Prostate gland (tissue), 2 donors: ENCODE measurements at regions not wholly inside any gene's neighbourhood (a gene's known extent, or its start where the extent isn't known, plus 50 kb on each side); places are given as distances from the start of the nearest gene placed in this dataset.

Source experiments
- POLR2A ChIP-seq: fragments of 450-650 bp; IDR thresholded peaks from one replicate; pipeline ENCODE4 v1.6.1; 2016; ENCODE audit warnings: antibody characterized with exemption, mild to moderate bottlenecking
- POLR2AphosphoS5 ChIP-seq: sonication (generic); formaldehyde crosslinking; IDR thresholded peaks from one replicate; pipeline ENCODE4 v1.6.1; 2017; ENCODE audit warnings: antibody characterized with exemption
- TF ChIP-seq, protein P1 (sequence below), 4 experiments: fragments of 200-600 bp in 2 of 4; fragments of 450-650 bp in 2 of 4; sonication (generic) in 2 of 4; IDR thresholded peaks; 1 replicate in 3 of 4; 2 replicates in 1 of 4; pipeline ENCODE4 v1.5.1; 2016 to 2019; ENCODE audit warnings: antibody characterized with exemption in 4 of 4, mild to moderate bottlenecking in 2 of 4, moderate library complexity in 2 of 4

DNA sequence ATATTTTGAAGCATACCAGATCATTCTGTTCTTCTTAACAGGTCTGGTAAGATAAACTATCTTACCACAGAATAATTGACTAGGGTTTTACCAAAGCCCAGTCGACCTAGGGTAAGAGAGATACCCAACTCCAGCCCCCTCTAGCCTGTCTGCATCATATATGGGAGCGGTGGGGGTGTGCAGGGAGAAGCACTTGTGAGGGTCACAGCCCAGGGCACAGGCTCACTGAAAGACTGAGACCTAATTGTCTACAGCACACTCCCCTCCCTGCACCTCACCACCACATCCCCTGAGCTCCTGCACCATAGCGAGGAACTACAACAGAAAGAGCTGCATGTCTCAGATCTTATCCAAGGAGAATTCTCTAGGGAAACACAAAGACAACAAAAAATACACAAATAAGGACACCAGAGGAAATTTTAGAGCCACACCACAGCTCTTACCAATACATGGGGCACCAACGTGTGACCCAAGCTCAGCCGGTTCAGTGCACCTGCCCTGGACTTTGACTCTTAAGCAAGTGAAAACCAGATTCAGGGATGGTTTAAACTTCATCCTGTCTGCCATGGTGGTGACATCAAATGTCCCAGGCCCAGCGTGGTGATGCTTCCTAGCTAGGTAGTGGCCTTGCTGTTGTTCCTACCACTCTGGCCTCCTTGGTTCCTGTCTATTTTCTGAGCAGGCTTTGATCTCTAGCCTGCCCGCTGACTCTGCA is 150.8 kb downstream of the HERPUD2 start:
- TF ChIP-seq, protein P1, sequence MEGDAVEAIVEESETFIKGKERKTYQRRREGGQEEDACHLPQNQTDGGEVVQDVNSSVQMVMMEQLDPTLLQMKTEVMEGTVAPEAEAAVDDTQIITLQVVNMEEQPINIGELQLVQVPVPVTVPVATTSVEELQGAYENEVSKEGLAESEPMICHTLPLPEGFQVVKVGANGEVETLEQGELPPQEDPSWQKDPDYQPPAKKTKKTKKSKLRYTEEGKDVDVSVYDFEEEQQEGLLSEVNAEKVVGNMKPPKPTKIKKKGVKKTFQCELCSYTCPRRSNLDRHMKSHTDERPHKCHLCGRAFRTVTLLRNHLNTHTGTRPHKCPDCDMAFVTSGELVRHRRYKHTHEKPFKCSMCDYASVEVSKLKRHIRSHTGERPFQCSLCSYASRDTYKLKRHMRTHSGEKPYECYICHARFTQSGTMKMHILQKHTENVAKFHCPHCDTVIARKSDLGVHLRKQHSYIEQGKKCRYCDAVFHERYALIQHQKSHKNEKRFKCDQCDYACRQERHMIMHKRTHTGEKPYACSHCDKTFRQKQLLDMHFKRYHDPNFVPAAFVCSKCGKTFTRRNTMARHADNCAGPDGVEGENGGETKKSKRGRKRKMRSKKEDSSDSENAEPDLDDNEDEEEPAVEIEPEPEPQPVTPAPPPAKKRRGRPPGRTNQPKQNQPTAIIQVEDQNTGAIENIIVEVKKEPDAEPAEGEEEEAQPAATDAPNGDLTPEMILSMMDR (IDR thresholded peaks at IDR 0.05), result no peak
- TF ChIP-seq POLR2A (no peak), POLR2AphosphoS5 (no peak)
